NAMALWA (cell line): ENCODE measurements at regions not wholly inside any gene's neighbourhood (a gene's known extent, or its start where the extent isn't known, plus 50 kb on each side); places are given as distances from the start of the nearest gene placed in this dataset.
"Not testable (repeated sequence)": the region's sequence is repeated elsewhere in the genome, so short reads cannot be mapped to it uniquely, and the experiment has no call there.

Experiments used
- DNase-seq: peaks from one replicate; pipeline ENCODE4 v3.0.0-alpha.2; 2015; ENCODE audit warnings: low spot score

GRCh38 chr2:75324861-75325284 lies 125.6 kb upstream of the TACR1 start:
- DNase-seq, result no peak

- DNase-seq, result no peak
These were observed 124.8 kb upstream of the TACR1 start for GRCh38 chr2:75324141-75324540.

GRCh38 chr2:75321599-75321922 lies 122.2 kb upstream of the TACR1 start:
- DNase-seq, result no peak

GRCh38 chr2:75320898-75321598 lies 121.7 kb upstream of the TACR1 start:
- no peak for DNase-seq

- no peak for DNase-seq
These were observed 120.6 kb upstream of the TACR1 start for GRCh38 chr2:75319951-75320350.

- DNase-seq, result no peak
These were observed 118.5 kb upstream of the TACR1 start for GRCh38 chr2:75317802-75318201.

- DNase-seq, result no peak
These were observed 118.0 kb upstream of the TACR1 start for GRCh38 chr2:75317316-75317715.

GRCh38 chr2:75315436-75315835 lies 116.1 kb upstream of the TACR1 start:
- no peak for DNase-seq

GRCh38 chr2:75311993-75312392 lies 112.7 kb upstream of the TACR1 start:
- DNase-seq, result peak; percentile 88

- DNase-seq, result no peak
These were observed 112.2 kb upstream of the TACR1 start for GRCh38 chr2:75311521-75311920.

GRCh38 chr2:75310876-75311275 lies 111.6 kb upstream of the TACR1 start:
- no peak for DNase-seq

GRCh38 chr2:75309596-75310463 lies 110.5 kb upstream of the TACR1 start:
- no peak for DNase-seq

GRCh38 chr2:75303227-75303626 lies 103.9 kb upstream of the TACR1 start:
- no peak for DNase-seq

- no peak for DNase-seq
These were observed 95.0 kb upstream of the TACR1 start for GRCh38 chr2:75294362-75294761.

GRCh38 chr2:75292826-75293225 lies 93.5 kb upstream of the TACR1 start:
- no peak for DNase-seq

- DNase-seq, result no peak
These were observed 91.4 kb upstream of the TACR1 start for GRCh38 chr2:75290600-75291150.

- DNase-seq, result no peak
These were observed 90.5 kb upstream of the TACR1 start for GRCh38 chr2:75289771-75290170.

- DNase-seq, result not testable (repeated sequence)
These were observed 89.9 kb upstream of the TACR1 start for GRCh38 chr2:75289178-75289577.

- DNase-seq, result no peak
These were observed 89.4 kb upstream of the TACR1 start for GRCh38 chr2:75288760-75289159.

GRCh38 chr2:75287624-75288316 lies 88.5 kb upstream of the TACR1 start:
- no peak for DNase-seq

GRCh38 chr2:75284345-75284744 lies 85.0 kb upstream of the TACR1 start:
- DNase-seq, result no peak

- DNase-seq, result no peak
These were observed 79.6 kb upstream of the TACR1 start for GRCh38 chr2:75278821-75279379.
